IMR-90 (cell line): ENCODE measurements at regions not wholly inside any gene's neighbourhood (a gene's known extent, or its start where the extent isn't known, plus 50 kb on each side); places are given as distances from the start of the nearest gene placed in this dataset.

Experiments used
- ATAC-seq: fragments of 200-7000 bp; cut with Tn5 transposase; 2 replicates; pipeline ENCODE4 v1.9.1; 2020; ENCODE audit warnings: low read depth, mild to moderate bottlenecking, moderate library complexity
- BruUV-seq: library from RNA; stranded (reverse); fragments of 400-500 nt; replicated peaks from 2 replicates; lab custom pipeline; 2021; lab: Mats Ljungman, UMichigan
- CTCF ChIA-PET: fragments of 300-600 bp; formaldehyde crosslinking; extraction: SDS; loops from one replicate; lab custom pipeline; 2021; ENCODE audit warnings: antibody characterized with exemption; lab: Yijun Ruan, JAX
- POLR2A ChIA-PET: fragments of 300-600 bp; sonication (Branson Sonifier 250); formaldehyde crosslinking; loops from one replicate; lab custom pipeline; 2022; ENCODE audit warnings: antibody characterized with exemption; ENCODE audit not compliant: unreplicated experiment; lab: Charles Lee
- DNase-seq: peaks from one replicate; pipeline ENCODE4 v3.0.0; 2013
- H2AFZ ChIP-seq: replicated peaks from 2 replicates; pipeline ENCODE3; 2013; ENCODE audit warnings: low read length, mild to moderate bottlenecking; ENCODE audit not compliant: poor library complexity
- H2AK5ac ChIP-seq: 2 replicates; pipeline ENCODE4 v1.6.1; 2013; ENCODE audit warnings: low read depth, low read length, inconsistent platforms
- H2AK9ac ChIP-seq: replicated peaks from 2 replicates; pipeline ENCODE3; 2013; ENCODE audit warnings: mild to moderate bottlenecking, low read depth, low read length, moderate library complexity; ENCODE audit not compliant: poor library complexity
- H2BK120ac ChIP-seq: 2 replicates; pipeline ENCODE4 v1.6.1; 2013; ENCODE audit warnings: low read depth, low read length, inconsistent platforms
- H2BK15ac ChIP-seq: 3 replicates; pipeline ENCODE4 v1.6.1; 2013; ENCODE audit warnings: low read depth, low read length, inconsistent platforms
- H2BK20ac ChIP-seq: 2 replicates; pipeline ENCODE4 v1.6.1; 2013; ENCODE audit warnings: low read depth, mild to moderate bottlenecking, inconsistent platforms, low read length, moderate library complexity
- H2BK5ac ChIP-seq: 2 replicates; pipeline ENCODE4 v1.6.1; 2013; ENCODE audit warnings: mild to moderate bottlenecking, low read depth, low read length, inconsistent platforms; ENCODE audit not compliant: poor library complexity, severe bottlenecking
- H3K14ac ChIP-seq: replicated peaks from 2 replicates; pipeline ENCODE4 v1.6.1; 2013; ENCODE audit warnings: low read depth, low read length, inconsistent platforms
- H3K18ac ChIP-seq: 2 replicates; pipeline ENCODE4 v1.6.1; 2013; ENCODE audit warnings: low read depth, low read length, control low read depth
- H3K23ac ChIP-seq: 2 replicates; pipeline ENCODE4 v1.6.1; 2013; ENCODE audit warnings: low read depth, low read length, inconsistent platforms
- H3K27ac ChIP-seq: 2 replicates; pipeline ENCODE4 v1.5.1; 2013; ENCODE audit warnings: mild to moderate bottlenecking, control low read depth, low read length; ENCODE audit not compliant: insufficient read depth
- H3K27me3 ChIP-seq: 2 replicates; pipeline ENCODE4 v1.6.1; 2013; ENCODE audit warnings: low read length; ENCODE audit not compliant: control insufficient read depth, insufficient read depth
- H3K36me3 ChIP-seq: 2 replicates; pipeline ENCODE4 v1.6.1; 2013; ENCODE audit warnings: low read length, mixed read lengths; ENCODE audit not compliant: control insufficient read depth, insufficient read depth
- H3K4ac ChIP-seq: 2 replicates; pipeline ENCODE4 v1.6.1; 2013; ENCODE audit warnings: low read depth, low read length, inconsistent platforms
- H3K4me1 ChIP-seq: 2 replicates; pipeline ENCODE4 v1.6.1; 2013; ENCODE audit warnings: low read length, mixed read lengths; ENCODE audit not compliant: control insufficient read depth, insufficient read depth
- H3K4me2 ChIP-seq: 2 replicates; pipeline ENCODE4 v1.6.1; 2013; ENCODE audit warnings: low read depth, mild to moderate bottlenecking, control low read depth, low read length, moderate library complexity
- H3K4me3 ChIP-seq: 2 replicates; pipeline ENCODE4 v1.5.1; 2013; ENCODE audit warnings: low read depth, mild to moderate bottlenecking, control low read depth, low read length, moderate library complexity; ENCODE audit not compliant: insufficient read depth
- H3K56ac ChIP-seq: 2 replicates; pipeline ENCODE4 v1.6.1; 2013; ENCODE audit warnings: low read length, inconsistent platforms; ENCODE audit not compliant: insufficient read depth; ENCODE audit errors: extremely low read depth
- H3K79me1 ChIP-seq, 2 experiments: 2 replicates each; pipeline ENCODE4 v1.6.1; 2013; ENCODE audit warnings: low read length in 2 of 2, inconsistent platforms in 1 of 2, low read depth in 1 of 2
- H3K9ac ChIP-seq: 2 replicates; pipeline ENCODE4 v1.6.1; 2013; ENCODE audit warnings: low read depth, low read length, control low read depth
- H3K9me1 ChIP-seq: 2 replicates; pipeline ENCODE4 v1.6.1; 2013; ENCODE audit warnings: low read length, inconsistent platforms; ENCODE audit not compliant: insufficient read depth
- H3K9me3 ChIP-seq: 2 replicates; pipeline ENCODE4 v1.6.1; 2013; ENCODE audit warnings: low read length; ENCODE audit not compliant: control insufficient read depth, insufficient read depth
- H4K20me1 ChIP-seq: 2 replicates; pipeline ENCODE4 v1.6.1; 2013; ENCODE audit warnings: low read length, inconsistent platforms; ENCODE audit not compliant: insufficient read depth
- H4K5ac ChIP-seq: 2 replicates; pipeline ENCODE4 v1.6.1; 2013; ENCODE audit warnings: mild to moderate bottlenecking, low read depth, low read length, control low read depth
- H4K8ac ChIP-seq, 2 experiments: 2 replicates each; pipeline ENCODE4 v1.6.1; 2013; ENCODE audit warnings: low read depth in 2 of 2, low read length in 2 of 2, control low read depth in 1 of 2, inconsistent platforms in 1 of 2
- H4K91ac ChIP-seq: 2 replicates; pipeline ENCODE4 v1.6.1; 2013; ENCODE audit warnings: low read depth, low read length, inconsistent platforms; ENCODE audit not compliant: insufficient read depth
- BHLHE40 ChIP-seq: fragments of 150-350 bp; IDR thresholded peaks from 2 replicates; pipeline ENCODE4 v1.6.1; 2016; ENCODE audit warnings: mild to moderate bottlenecking, low read depth, low read length
- CHD1 ChIP-seq: IDR thresholded peaks from 2 replicates; pipeline ENCODE4 v1.6.1; 2012; ENCODE audit warnings: low read depth, low read length, improper control_type of control experiment
- FOS ChIP-seq: fragments of 150-350 bp; IDR thresholded peaks from 2 replicates; pipeline ENCODE4 v1.6.1; 2016; ENCODE audit warnings: low read depth, low read length
- MAFK ChIP-seq: IDR thresholded peaks from 2 replicates; pipeline ENCODE4 v1.6.1; 2012; ENCODE audit warnings: low read depth, low read length, improper control_type of control experiment
- MAZ ChIP-seq: IDR thresholded peaks from 2 replicates; pipeline ENCODE4 v1.6.1; 2012; ENCODE audit warnings: low read depth, mild to moderate bottlenecking, low read length, improper control_type of control experiment, moderate library complexity, borderline replicate concordance
- MXI1 ChIP-seq: IDR thresholded peaks from 2 replicates; pipeline ENCODE4 v1.6.1; 2012; ENCODE audit warnings: low read depth, mild to moderate bottlenecking, low read length, moderate library complexity, borderline replicate concordance
- NFE2L2 ChIP-seq: fragments of 150-350 bp; IDR thresholded peaks from 2 replicates; pipeline ENCODE4 v1.6.1; 2016; ENCODE audit warnings: low read depth, mild to moderate bottlenecking, low read length
- POLR2A ChIP-seq: IDR thresholded peaks from 2 replicates; pipeline ENCODE4 v1.6.1; 2012; ENCODE audit warnings: mild to moderate bottlenecking, low read depth, low read length
- RAD21 ChIP-seq: IDR thresholded peaks from 2 replicates; pipeline ENCODE4 v1.6.1; 2012; ENCODE audit warnings: low read length, improper control_type of control experiment
- RCOR1 ChIP-seq: IDR thresholded peaks from 2 replicates; pipeline ENCODE4 v1.6.1; 2012; ENCODE audit warnings: mild to moderate bottlenecking, low read length, improper control_type of control experiment; ENCODE audit not compliant: insufficient replicate concordance
- RFX5 ChIP-seq: IDR thresholded peaks from 2 replicates; pipeline ENCODE4 v1.8.0; 2012; ENCODE audit warnings: low read depth, mild to moderate bottlenecking, low read length, moderate library complexity
- SMC3 ChIP-seq: fragments of 150-350 bp; IDR thresholded peaks from 2 replicates; pipeline ENCODE4 v1.6.1; 2016; ENCODE audit warnings: low read depth, mild to moderate bottlenecking, antibody characterized with exemption, low read length, moderate library complexity
- WGBS, 2 experiments: methylation state at CpG; one replicate each; pipeline versions ENCODE4 v1.1.5 to v1.1.7; 2013; ENCODE audit warnings: missing lambda C conversion rate in 2 of 2; ENCODE audit not compliant: insufficient read length in 1 of 2; ENCODE audit errors: extremely low coverage in 2 of 2; 5-methylcytosine and 5-hydroxymethylcytosine counted together
- dilution Hi-C: fragments of 300-500 bp; cut with HindIII; formaldehyde crosslinking; loops from one replicate; pipeline ENCODE4 v1.14.3; 2018; ENCODE audit warnings: low sequenced_read_pairs; ENCODE audit not compliant: unreplicated experiment
- in situ Hi-C: fragments of 300-500 bp; cut with MboI; formaldehyde crosslinking; loops from 3 replicates; pipeline ENCODE4 v1.14.3; 2019; ENCODE audit warnings: low sequenced_read_pairs, inconsistent platforms, mixed read lengths
- intact Hi-C: fragments of 100-400 bp; cut with micrococcal nuclease; formaldehyde crosslinking; loops from 2 replicates; pipeline ENCODE4 v1.10.0; 2022
- TF ChIP-seq, protein P1 (sequence below): conservative IDR thresholded peaks from 2 replicates; pipeline ENCODE4 v1.5.1; 2012; ENCODE audit warnings: mild to moderate bottlenecking, low read depth, low read length, improper control_type of control experiment
- TF ChIP-seq, protein P2 (sequence below): fragments of 150-350 bp; IDR thresholded peaks from 2 replicates; pipeline ENCODE4 v1.6.1; 2016; ENCODE audit warnings: low read depth, mild to moderate bottlenecking, low read length, moderate library complexity, borderline replicate concordance
- TF ChIP-seq, protein P3 (sequence below): fragments of 150-350 bp; IDR thresholded peaks from 2 replicates; pipeline ENCODE4 v1.6.1; 2017; ENCODE audit warnings: mild to moderate bottlenecking, antibody characterized with exemption, low read length, low read depth

DNA sequence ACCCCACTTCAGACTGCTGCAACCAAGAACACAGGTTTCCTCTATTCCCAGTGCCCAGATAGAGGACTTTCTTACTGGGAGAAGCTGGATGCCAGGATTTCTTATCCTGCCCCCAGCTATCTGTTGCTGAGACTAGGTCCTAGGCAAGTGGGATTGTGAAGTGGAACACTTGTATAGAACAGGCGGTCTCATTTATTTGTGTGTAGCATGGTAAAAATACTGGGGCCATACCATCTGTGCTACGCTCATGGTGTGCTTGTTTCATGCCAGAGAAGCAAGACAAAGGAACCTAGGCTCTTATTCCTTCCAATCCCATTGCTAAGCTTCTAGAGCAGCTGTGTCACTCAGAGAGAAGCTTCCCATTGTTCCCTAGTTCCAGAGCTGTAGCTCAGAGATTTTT lies 191.5 kb upstream of the EPHA6 start:
- no CpG with 5 or more reads among the region's 2 CpGs for WGBS, 2 experiments
- CTCF ChIA-PET: no interaction called here
- dilution Hi-C loops: no loop called here

More for the DNA sequence above, 191.5 kb upstream of the EPHA6 start:
- Histone ChIP-seq H4K5ac (no peak overlapping the region), H3K56ac (no peak overlapping the region), H3K4me3 (no peak overlapping the region), H3K27me3 (no peaks in the 10 kb centered on the region), H2BK20ac (no peak overlapping the region), H2AK9ac (no peak overlapping the region), H3K27ac (no peak overlapping the region), H3K36me3 (no peaks in the 10 kb centered on the region), H3K4me1 (no peaks in the 10 kb centered on the region), H3K14ac (no peak overlapping the region), H4K8ac (no peak overlapping the region), H3K4me2 (no peak overlapping the region), H4K91ac (no peak overlapping the region), H3K79me1 (no peaks in the 10 kb centered on the region), H3K9ac (no peak overlapping the region), H2BK5ac (no peak overlapping the region), H3K23ac (no peak overlapping the region), H4K20me1 (no peaks in the 10 kb centered on the region), H3K4ac (no peak overlapping the region), H3K9me3 (peaks cover 4% of the 10 kb centered on the region; the same call in 1 of the 2 replicates), H3K18ac (no peak overlapping the region), H2AFZ (no peak overlapping the region), H3K9me1 (no peaks in the 10 kb centered on the region), H2BK15ac (no peak overlapping the region), H2AK5ac (no peak overlapping the region), H2BK120ac (no peak overlapping the region)
- intact Hi-C loops (no loop called here), in situ Hi-C loops (no loop called here)
- DNase-seq: no peak
- ATAC-seq: no peak
- BruUV-seq: no TSS peak
- TF ChIP-seq, protein P1, sequence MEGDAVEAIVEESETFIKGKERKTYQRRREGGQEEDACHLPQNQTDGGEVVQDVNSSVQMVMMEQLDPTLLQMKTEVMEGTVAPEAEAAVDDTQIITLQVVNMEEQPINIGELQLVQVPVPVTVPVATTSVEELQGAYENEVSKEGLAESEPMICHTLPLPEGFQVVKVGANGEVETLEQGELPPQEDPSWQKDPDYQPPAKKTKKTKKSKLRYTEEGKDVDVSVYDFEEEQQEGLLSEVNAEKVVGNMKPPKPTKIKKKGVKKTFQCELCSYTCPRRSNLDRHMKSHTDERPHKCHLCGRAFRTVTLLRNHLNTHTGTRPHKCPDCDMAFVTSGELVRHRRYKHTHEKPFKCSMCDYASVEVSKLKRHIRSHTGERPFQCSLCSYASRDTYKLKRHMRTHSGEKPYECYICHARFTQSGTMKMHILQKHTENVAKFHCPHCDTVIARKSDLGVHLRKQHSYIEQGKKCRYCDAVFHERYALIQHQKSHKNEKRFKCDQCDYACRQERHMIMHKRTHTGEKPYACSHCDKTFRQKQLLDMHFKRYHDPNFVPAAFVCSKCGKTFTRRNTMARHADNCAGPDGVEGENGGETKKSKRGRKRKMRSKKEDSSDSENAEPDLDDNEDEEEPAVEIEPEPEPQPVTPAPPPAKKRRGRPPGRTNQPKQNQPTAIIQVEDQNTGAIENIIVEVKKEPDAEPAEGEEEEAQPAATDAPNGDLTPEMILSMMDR: no peak
- TF ChIP-seq, protein P2, sequence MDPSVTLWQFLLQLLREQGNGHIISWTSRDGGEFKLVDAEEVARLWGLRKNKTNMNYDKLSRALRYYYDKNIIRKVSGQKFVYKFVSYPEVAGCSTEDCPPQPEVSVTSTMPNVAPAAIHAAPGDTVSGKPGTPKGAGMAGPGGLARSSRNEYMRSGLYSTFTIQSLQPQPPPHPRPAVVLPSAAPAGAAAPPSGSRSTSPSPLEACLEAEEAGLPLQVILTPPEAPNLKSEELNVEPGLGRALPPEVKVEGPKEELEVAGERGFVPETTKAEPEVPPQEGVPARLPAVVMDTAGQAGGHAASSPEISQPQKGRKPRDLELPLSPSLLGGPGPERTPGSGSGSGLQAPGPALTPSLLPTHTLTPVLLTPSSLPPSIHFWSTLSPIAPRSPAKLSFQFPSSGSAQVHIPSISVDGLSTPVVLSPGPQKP: no peak
- TF ChIP-seq CHD1: no peak
- TF ChIP-seq POLR2A: no peak
- no peak for TF ChIP-seq NFE2L2
- no peak for TF ChIP-seq SMC3
- no peak for TF ChIP-seq FOS
- TF ChIP-seq RCOR1: no peak
- TF ChIP-seq MAZ: no peak
- TF ChIP-seq RAD21: no peak
- no peak for TF ChIP-seq MXI1
- TF ChIP-seq BHLHE40: no peak
- TF ChIP-seq, protein P3, sequence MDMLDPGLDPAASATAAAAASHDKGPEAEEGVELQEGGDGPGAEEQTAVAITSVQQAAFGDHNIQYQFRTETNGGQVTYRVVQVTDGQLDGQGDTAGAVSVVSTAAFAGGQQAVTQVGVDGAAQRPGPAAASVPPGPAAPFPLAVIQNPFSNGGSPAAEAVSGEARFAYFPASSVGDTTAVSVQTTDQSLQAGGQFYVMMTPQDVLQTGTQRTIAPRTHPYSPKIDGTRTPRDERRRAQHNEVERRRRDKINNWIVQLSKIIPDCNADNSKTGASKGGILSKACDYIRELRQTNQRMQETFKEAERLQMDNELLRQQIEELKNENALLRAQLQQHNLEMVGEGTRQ: no peak
- TF ChIP-seq RFX5: no peak
- no peak for TF ChIP-seq MAFK
- POLR2A ChIA-PET: no interaction called here
